ENCODE measurements at regions not wholly inside any gene's neighbourhood (a gene's known extent, or its start where the extent isn't known, plus 50 kb on each side); places are given as distances from the start of the nearest gene placed in this dataset.

DNA sequence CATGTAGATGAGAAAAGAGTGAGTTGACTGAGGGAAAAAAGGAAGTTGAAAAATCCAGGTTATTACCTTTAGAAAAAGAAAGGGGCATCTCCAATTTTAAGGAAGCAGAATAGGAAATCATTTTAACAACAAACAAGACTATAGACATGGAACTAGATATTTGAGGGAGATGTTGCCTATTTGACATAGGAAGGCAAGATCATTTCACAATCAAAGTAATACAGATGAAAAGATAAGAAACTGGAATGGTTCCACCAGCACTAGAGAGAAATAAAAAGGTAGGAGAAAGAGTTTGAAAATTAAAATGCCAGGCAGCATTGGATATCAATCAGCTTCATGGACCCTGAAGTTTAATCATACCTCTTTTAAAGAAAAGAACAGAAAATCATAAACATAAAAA, 881.0 kb upstream of the MGAT4C start:
- H3K4me3 ChIP-seq (ENCODE audit: low read depth, low read length): no peak overlapping the region
- no peak for TF ChIP-seq CTCF (IDR thresholded peaks at IDR 0.05; ENCODE audit: insufficient read depth, low read depth, low read length, missing control alignments)
- DNase-seq (ENCODE audit: low read depth): no peak

DNA sequence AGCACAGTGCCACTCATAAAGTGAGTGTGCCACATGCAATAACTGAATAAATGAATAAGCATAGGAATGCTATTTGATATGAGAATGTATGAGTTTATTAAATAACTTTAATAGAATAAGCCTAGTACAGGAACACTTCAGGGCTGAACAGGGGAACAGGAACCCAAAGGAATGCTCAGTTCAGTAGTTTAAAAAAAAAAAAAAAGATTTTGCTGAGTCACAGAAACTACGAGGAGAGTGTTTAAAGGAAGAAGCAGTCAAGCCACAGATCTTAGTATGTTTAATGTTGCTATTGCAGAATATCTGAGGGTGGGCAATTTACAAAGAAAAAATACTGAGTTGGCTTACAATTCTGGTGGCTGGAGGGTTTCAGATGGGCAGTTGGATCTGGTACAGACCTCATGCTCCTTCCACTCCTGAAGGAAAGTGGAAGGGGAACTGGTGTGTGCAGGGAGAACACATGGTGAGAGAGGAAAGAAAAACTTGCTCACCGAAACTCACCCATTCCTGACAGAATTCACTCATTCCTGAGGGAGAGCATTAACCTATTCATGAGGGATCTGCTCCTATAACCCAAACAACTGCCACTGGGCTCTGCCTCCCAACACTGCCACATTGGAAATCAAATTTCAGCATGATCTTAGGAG, 880.3 kb upstream of the MGAT4C start:
- no peak for TF ChIP-seq CTCF (IDR thresholded peaks at IDR 0.05; ENCODE audit: insufficient read depth, low read depth, low read length, missing control alignments)
- no peak for DNase-seq (ENCODE audit: low read depth)
- H3K4me3 ChIP-seq (ENCODE audit: low read depth, low read length): no peak overlapping the region

DNA sequence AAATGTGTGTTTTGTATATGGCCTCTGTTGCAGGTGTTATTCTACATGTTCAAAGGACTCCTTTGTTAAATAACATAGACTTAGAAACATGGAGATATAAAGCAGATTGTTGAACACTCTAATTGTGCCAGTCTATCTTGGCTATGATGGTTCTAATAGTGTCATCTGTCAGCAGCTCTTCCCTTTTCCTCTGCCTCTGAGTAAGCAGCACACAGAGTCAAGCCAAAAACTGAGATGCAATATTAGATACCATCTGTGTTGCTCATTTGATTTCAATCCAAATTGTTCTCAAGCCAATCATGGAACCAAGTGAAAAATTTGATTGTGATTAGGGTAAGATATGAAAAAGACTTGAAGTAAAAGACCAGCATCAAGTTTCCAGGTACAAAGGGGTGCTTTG, 871.1 kb upstream of the MGAT4C start:
- DNase-seq (ENCODE audit: low read depth): no peak
- no peak for TF ChIP-seq CTCF (IDR thresholded peaks at IDR 0.05; ENCODE audit: insufficient read depth, low read depth, low read length, missing control alignments)
- H3K4me3 ChIP-seq (ENCODE audit: low read depth, low read length): no peak overlapping the region

GRCh38 chr12:87121896-87122295, 865.7 kb upstream of the MGAT4C start:
- no peak overlapping the region for H3K4me3 ChIP-seq (ENCODE audit: low read depth, low read length)
- TF ChIP-seq CTCF (IDR thresholded peaks at IDR 0.05; ENCODE audit: insufficient read depth, low read depth, low read length, missing control alignments): no peak
- no peak for DNase-seq (ENCODE audit: low read depth)

DNA sequence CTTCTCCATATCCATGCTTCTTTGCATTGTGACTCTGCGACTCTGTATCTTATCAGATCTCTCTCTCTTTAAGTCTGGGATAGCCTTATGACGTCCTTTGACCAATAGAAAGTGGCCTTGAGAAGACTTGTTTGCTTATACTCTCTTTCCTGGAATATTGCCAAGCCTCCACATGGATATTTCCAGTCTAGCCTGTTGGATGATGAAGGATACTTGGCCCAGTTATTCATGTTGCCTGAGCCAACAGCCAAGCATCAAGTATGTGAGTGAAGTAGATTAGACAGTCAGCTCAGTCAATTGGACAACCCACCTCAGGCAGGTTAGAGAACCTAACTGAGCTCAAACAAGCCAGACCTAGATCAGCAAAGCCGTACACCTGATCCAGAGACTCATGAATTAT, 864.2 kb upstream of the MGAT4C start:
- DNase-seq (ENCODE audit: low read depth): no peak
- no peak for TF ChIP-seq CTCF (IDR thresholded peaks at IDR 0.05; ENCODE audit: insufficient read depth, low read depth, low read length, missing control alignments)
- no peak overlapping the region for H3K4me3 ChIP-seq (ENCODE audit: low read depth, low read length)

GRCh38 chr12:87119713-87120112, 863.5 kb upstream of the MGAT4C start:
- no peak for DNase-seq (ENCODE audit: low read depth)
- no peak for TF ChIP-seq CTCF (IDR thresholded peaks at IDR 0.05; ENCODE audit: insufficient read depth, low read depth, low read length, missing control alignments)
- no peak overlapping the region for H3K4me3 ChIP-seq (ENCODE audit: low read depth, low read length)

DNA sequence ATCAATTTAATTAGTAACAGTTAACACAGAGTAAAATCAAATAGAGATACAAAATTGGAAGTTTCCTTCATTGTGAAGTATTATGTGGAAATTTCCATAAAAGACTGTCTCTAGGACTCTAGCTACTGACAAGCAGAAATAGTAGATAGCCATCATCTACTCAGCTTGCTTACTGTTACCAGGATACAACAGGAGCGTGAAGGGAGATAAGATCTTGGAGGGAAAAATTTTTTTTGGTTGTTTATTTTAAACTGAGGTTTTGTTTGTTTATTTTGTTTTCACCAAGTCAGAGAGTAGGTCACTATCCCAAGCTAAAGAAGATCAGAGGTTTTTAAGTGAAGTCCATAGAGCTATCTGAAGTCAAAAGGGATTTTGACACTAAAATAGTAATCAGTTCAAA, 861.3 kb upstream of the MGAT4C start:
- DNase-seq (ENCODE audit: low read depth): no peak
- H3K4me3 ChIP-seq (ENCODE audit: low read depth, low read length): no peak overlapping the region
- TF ChIP-seq CTCF (IDR thresholded peaks at IDR 0.05; ENCODE audit: insufficient read depth, low read depth, low read length, missing control alignments): no peak

Measured in GM12865 (cell line).